ENCODE measurements at regions not wholly inside any gene's neighbourhood (a gene's known extent, or its start where the extent isn't known, plus 50 kb on each side); places are given as distances from the start of the nearest gene placed in this dataset.

DNA sequence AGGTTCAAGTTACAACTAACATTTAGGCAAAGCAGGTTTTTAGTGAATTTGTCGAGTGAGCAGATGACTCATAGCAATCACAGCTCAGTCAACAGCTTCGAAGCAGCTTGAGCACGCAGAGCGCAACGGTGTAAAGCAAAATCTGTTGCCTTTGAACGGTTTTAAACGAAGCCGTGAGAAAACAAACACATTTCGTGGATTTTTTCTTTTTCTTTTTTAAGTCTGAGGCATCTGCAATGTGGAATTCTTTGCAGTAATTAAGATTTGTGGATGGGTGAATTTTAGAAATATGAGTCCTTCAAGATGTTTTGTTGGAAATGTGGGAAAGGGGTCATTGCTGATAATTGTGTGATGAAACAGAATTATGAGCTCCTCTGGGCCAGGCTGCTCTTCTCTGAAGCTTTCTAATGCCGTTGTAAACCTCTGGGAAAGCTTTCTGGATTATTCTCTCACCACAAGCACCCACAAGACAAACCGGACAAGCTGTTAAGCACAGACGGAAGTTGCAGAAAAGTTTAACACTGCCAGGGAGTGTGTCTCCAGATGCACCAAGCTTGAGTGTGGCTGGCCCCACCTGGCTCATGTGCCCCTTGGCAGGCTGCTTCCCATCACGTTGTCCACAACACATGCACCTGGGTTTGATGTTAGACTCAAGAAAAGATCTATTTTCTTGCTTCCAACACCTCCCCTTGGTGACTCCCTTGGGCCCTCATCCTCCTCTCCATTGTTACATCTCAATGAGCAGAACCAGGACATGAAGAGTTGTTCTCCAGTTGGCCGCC lies 224.7 kb downstream of the ACKR3 start (continued):
- TF ChIP-seq ARID4B (CRISPR knock-in tag; IDR thresholded peaks at IDR 0.05; ENCODE audit: borderline replicate concordance) (no peak), SP1 (CRISPR knock-in tag; conservative IDR thresholded peaks at IDR 0.05) (no peak)

- ChIA-PET POLR2A (no interaction called here), CTCF (no interaction called here)
- DNase-seq (ENCODE audit: low spot score) (no peak), ATAC-seq (no peak)
- H3K4me3 Mint-ChIP-seq, result no peak overlapping the region
- no peak for TF ChIP-seq ELF4 (CRISPR knock-in tag; IDR thresholded peaks at IDR 0.05; ENCODE audit: low read depth)
- TF ChIP-seq ZNF423 (CRISPR knock-in tag; IDR thresholded peaks at IDR 0.05), result no peak
- no peak for TF ChIP-seq CREM (CRISPR knock-in tag; IDR thresholded peaks at IDR 0.05)
- TF ChIP-seq, protein P1, sequence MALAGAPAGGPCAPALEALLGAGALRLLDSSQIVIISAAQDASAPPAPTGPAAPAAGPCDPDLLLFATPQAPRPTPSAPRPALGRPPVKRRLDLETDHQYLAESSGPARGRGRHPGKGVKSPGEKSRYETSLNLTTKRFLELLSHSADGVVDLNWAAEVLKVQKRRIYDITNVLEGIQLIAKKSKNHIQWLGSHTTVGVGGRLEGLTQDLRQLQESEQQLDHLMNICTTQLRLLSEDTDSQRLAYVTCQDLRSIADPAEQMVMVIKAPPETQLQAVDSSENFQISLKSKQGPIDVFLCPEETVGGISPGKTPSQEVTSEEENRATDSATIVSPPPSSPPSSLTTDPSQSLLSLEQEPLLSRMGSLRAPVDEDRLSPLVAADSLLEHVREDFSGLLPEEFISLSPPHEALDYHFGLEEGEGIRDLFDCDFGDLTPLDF (CRISPR knock-in tag; IDR thresholded peaks at IDR 0.05), result no peak
- no peak for TF ChIP-seq NFE2L1 (CRISPR knock-in tag; IDR thresholded peaks at IDR 0.05)
- TF ChIP-seq GABPB1 (CRISPR knock-in tag; IDR thresholded peaks at IDR 0.05), result no peak
- no peak for TF ChIP-seq MXD4 (CRISPR knock-in tag; IDR thresholded peaks at IDR 0.05; ENCODE audit: borderline replicate concordance)
- peaks cover 5% of the 10 kb centered on the region for H3K27me3 Mint-ChIP-seq (ENCODE audit: low read depth)
- H3K27ac Mint-ChIP-seq, result no peak overlapping the region
- H3K4me1 Mint-ChIP-seq, result peaks cover 11% of the 10 kb centered on the region
- H3K9me3 Mint-ChIP-seq, result peaks cover 11% of the 10 kb centered on the region
- H3K36me3 Mint-ChIP-seq, result no peaks in the 10 kb centered on the region
Observed at GRCh38 chr2:236795169-236795860, 225.7 kb downstream of the ACKR3 start.

DNA sequence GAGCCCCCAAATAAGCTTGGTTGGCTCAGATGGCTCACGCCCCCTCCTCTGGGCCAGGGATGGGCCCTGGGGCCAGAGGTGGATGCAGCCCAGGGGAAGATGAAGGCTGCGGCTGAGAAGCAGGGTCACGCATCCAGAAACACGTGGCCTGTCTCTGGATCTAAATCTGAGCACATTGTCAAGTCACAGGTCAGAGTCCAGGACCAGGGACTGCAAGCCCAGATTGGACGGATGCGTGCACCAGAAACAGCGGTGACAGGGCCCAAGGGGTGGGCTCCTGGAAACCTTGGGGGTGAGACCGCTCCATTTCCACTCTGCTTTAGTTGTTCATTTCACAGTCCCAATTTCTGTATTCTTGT lies 226.2 kb downstream of the ACKR3 start:
- Mint-ChIP-seq H3K27ac (no peak overlapping the region), H3K9me3 (peaks cover 14% of the 10 kb centered on the region), H3K4me3 (no peak overlapping the region), H3K27me3 (ENCODE audit: low read depth) (peaks cover 5% of the 10 kb centered on the region), H3K4me1 (peaks cover 11% of the 10 kb centered on the region), H3K36me3 (no peaks in the 10 kb centered on the region)
- CTCF ChIA-PET, result no interaction called here
- ATAC-seq (no peak), DNase-seq (ENCODE audit: low spot score) (no peak)
- POLR2A ChIA-PET, result no interaction called here
- TF ChIP-seq, protein P2, sequence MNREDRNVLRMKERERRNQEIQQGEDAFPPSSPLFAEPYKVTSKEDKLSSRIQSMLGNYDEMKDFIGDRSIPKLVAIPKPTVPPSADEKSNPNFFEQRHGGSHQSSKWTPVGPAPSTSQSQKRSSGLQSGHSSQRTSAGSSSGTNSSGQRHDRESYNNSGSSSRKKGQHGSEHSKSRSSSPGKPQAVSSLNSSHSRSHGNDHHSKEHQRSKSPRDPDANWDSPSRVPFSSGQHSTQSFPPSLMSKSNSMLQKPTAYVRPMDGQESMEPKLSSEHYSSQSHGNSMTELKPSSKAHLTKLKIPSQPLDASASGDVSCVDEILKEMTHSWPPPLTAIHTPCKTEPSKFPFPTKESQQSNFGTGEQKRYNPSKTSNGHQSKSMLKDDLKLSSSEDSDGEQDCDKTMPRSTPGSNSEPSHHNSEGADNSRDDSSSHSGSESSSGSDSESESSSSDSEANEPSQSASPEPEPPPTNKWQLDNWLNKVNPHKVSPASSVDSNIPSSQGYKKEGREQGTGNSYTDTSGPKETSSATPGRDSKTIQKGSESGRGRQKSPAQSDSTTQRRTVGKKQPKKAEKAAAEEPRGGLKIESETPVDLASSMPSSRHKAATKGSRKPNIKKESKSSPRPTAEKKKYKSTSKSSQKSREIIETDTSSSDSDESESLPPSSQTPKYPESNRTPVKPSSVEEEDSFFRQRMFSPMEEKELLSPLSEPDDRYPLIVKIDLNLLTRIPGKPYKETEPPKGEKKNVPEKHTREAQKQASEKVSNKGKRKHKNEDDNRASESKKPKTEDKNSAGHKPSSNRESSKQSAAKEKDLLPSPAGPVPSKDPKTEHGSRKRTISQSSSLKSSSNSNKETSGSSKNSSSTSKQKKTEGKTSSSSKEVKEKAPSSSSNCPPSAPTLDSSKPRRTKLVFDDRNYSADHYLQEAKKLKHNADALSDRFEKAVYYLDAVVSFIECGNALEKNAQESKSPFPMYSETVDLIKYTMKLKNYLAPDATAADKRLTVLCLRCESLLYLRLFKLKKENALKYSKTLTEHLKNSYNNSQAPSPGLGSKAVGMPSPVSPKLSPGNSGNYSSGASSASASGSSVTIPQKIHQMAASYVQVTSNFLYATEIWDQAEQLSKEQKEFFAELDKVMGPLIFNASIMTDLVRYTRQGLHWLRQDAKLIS (CRISPR knock-in tag; IDR thresholded peaks at IDR 0.05; ENCODE audit: borderline replicate concordance), result no peak
- TF ChIP-seq CREM (CRISPR knock-in tag; IDR thresholded peaks at IDR 0.05) (no peak), CBFB (CRISPR knock-in tag; IDR thresholded peaks at IDR 0.05; ENCODE audit: low read depth) (no peak), ZNF671 (CRISPR knock-in tag; IDR thresholded peaks at IDR 0.05) (no peak), TP53 (CRISPR knock-in tag; IDR thresholded peaks at IDR 0.05) (no peak), ZNF138 (CRISPR knock-in tag; conservative IDR thresholded peaks at IDR 0.05) (no peak), USF2 (CRISPR knock-in tag; IDR thresholded peaks at IDR 0.05) (no peak), MYBL2 (CRISPR knock-in tag; IDR thresholded peaks at IDR 0.05) (no peak), FOXJ3 (CRISPR knock-in tag; IDR thresholded peaks at IDR 0.05; ENCODE audit: borderline replicate concordance) (no peak), NR2C2 (CRISPR knock-in tag; IDR thresholded peaks at IDR 0.05) (no peak), ZNF219 (CRISPR knock-in tag; IDR thresholded peaks at IDR 0.05; ENCODE audit: borderline replicate concordance) (no peak), ZNF121 (CRISPR knock-in tag; IDR thresholded peaks at IDR 0.05) (no peak)
